NCI-H2107 treated with DMSO at 0.1 percent for 48 hours (cell line): ENCODE measurements at regions not wholly inside any gene's neighbourhood (a gene's known extent, or its start where the extent isn't known, plus 50 kb on each side); places are given as distances from the start of the nearest gene placed in this dataset.

Experiments used
- DNase-seq: peaks from one replicate; lab custom pipeline; 2025; ENCODE audit not compliant: unreplicated experiment; lab: John Stamatoyannopoulos, UW

DNA sequence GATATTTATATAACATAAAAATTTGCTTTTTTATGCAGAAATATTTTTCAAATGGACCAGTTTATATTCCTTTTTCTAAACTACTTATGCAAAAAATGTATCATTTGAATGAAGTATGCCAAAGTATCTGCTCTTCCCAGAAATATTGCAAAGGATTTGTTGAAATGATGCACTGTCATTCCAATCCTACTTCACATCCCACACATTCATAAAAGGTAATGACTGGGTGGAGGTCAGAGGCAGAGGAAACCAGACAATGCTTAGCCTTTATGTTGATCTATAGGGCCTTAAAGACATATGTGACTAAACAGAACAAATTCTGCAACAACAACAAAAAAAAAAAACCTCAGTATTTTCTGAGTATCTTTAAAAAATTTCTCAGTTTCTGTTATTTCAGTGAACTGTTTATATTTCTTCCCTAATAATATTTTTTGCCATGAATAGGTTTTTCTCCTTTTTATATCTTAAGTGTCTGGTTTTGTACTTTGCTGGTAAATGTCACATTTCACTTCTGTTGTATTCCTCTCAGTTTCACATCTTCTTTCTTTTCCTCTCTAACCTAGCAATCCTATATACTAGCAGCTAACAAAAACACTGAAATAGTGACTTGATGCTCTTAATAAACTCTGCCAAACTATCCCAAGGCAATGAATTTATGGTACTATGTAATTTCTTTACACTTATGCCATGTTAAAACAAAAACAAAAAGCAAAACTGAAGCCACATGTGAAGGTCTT lies 374.1 kb downstream of the BCKDHB start:
- no peak for DNase-seq

DNA sequence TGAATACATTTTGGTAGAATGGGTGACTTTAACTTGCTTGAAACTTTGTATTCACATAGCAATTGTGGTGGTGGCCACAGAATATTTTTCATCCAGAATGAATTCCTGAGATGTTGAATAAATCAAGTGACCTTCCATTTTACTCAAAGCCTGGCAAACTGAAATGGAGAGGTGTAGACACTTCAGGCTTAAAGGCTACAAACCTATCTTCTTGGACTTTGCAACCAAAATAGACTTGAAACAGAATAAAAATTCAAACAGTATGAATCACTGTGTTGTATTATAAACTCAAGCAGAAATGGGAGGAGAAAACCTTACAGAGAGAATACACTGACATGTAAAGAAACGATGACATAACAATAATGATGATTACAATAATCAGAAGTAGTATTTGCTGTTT lies 371.6 kb downstream of the BCKDHB start:
- no peak for DNase-seq

DNA sequence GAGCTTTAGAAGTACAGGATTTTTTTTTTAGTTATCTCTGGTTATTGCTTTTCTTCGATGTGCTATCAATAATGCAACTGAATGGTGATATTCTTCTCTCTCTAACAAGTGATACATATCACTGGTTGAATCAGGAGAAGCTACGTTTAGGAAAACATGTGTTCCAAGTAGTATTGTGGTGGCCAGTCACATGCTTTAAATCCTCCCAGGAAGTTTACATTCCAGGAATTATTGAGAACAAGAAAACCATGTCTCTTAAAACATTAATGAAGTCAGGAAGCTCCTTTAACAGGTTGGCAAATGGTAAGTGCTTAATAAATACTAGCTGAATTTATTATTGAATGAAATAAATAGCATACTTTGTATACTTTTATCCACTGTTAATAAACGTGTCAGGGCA lies 371.1 kb downstream of the BCKDHB start:
- DNase-seq = no peak

DNA sequence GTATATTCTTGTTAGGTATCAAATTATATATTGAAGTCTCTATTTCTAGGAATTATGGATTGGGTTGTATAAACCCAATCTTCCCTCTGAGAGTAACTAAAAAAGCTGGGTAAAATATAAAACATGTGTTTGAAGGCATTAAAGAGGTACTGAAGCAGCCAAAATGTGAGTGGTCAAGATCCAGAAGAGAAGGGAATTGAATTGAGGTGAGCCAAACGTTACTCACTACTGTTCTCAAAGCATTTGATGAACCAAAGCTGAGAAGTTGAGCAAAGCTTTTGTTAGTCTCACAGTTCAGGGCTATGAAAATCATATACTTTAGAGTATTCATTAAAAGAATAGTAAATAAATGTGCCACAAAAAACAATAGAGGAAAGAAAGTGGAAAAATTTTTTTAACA lies 365.8 kb downstream of the BCKDHB start:
- DNase-seq = no peak

DNA sequence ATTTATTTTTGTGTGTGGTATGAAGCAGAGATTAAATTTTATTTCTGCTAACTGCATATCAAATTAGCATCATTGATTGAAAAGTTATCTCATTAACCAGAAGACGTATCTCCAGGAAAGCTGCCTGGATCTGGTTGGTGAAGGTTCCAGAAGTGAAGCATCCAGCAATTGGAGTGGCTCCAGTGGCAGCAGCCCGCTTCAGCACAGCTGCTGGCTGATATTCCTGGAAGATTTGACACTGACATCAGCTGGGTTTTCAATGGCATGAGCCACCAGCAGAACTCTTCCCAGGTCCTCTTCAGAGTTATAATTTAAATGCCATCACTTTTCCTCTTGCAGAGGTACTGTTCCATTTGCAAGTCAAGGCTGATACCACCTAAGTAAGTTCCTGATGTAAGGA lies 363.5 kb downstream of the BCKDHB start:
- no peak for DNase-seq

DNA sequence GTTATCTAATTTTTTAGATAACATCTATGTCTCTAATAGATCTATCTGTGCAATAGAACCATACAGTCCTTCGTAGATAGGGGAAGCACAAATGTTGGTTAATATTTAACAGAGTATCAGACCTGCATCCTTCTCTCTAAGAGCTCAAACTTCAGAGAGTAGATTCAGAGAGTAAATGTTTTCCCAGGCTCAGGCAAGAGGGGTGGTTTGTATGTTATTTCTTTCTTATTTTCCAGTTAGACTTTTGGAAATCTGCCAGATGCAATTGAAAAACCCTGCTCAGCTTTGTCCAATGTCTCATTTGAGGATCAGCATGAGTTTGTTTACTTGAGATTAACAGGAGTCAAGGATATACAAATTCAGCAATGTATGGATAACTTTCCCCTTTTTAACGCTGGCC lies 361.9 kb downstream of the BCKDHB start:
- no peak for DNase-seq

DNA sequence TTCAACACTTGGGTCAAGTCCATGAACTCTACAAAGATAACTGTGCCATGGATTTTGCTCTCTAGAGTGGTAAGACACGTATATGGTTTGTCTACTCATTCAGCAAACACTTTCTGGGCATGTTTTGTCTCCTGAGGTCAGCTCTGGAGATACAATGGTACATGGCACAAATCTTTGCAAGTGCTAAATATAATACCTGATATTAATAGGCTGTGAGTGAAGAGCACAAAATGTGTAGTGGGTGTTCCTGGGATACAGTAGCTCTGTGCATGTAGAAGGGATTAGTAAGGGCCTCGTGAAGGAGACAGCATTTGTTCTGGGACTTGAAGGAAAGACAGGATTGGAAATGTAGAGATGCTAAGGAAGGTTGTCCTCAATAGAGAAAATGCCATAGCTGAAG lies 360.9 kb downstream of the BCKDHB start:
- DNase-seq = no peak

DNA sequence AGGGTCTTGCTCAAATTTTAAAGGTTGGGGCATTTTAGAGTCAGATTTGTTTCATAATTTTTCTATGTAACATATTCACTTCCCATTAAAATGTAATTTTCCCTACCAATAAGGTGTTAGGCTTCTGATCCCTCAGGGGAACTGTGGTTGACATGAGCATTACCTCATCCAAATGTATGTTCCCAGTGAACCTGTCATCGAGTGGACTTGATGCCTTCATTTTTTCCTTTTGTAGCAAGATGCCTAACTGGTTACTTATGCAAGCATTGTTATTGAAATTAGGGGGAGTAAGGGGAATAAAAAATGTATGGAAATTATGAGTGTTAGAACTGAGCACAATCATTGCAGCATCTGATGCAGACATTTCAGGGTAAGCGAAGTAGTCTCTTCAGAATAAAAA lies 360.5 kb downstream of the BCKDHB start:
- DNase-seq = no peak

DNA sequence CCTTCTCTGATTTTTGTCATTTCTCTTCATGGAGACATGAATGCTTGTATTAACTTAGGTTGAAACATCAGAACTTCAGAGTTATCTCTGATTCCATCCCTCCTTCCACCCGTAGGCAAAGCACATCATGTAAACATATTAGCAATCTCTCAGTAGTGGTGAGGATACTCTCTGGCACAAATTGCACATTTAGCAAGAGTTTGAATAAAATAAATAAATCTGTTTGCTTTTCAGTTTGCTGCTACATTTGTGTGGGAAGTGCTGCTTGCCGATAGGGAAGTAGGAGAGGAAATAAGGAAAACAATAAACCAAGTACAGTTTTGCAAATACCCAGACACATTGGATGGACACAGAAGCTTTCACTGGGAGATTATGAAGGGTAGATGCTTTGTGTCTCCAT lies 359.0 kb downstream of the BCKDHB start:
- no peak for DNase-seq

DNA sequence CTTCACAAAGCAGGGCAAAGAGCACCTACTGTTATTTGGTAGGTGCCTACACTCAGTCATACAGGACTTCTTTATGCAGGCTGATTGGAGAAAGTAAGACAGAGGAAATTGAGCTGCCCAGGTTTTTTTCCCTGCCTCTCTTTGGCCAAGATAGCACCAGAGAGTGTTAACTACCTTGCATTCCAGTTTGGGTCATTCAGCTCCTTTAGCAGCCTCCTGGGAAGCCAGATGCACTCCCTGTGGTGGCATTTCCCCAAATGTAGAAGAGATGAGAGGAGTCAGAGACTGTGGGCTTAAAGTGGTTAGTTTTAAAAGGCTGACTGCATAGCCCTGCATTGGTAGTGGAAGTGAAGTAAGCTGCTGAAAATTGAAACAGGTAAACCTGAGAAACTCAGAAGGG lies 358.4 kb downstream of the BCKDHB start:
- no peak for DNase-seq

DNA sequence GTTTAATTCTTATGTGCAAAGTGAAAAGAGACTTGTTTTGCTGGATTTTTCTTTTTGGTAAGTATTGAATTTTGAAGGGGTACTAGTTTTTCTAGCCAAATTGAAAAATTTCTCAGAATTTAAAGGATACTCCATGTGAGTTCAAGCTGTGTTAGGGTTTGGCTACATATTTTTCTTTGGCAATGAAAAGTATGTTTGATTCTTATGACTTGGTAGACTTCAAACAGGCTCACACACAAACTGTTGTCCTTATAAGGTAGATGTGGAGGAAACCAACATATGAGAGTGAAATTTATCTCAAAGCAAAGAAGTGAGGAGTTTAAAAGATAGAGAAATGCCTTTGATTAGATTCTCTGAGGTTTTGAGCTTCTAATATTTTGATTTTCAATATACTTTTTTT lies 356.7 kb downstream of the BCKDHB start:
- no peak for DNase-seq

DNA sequence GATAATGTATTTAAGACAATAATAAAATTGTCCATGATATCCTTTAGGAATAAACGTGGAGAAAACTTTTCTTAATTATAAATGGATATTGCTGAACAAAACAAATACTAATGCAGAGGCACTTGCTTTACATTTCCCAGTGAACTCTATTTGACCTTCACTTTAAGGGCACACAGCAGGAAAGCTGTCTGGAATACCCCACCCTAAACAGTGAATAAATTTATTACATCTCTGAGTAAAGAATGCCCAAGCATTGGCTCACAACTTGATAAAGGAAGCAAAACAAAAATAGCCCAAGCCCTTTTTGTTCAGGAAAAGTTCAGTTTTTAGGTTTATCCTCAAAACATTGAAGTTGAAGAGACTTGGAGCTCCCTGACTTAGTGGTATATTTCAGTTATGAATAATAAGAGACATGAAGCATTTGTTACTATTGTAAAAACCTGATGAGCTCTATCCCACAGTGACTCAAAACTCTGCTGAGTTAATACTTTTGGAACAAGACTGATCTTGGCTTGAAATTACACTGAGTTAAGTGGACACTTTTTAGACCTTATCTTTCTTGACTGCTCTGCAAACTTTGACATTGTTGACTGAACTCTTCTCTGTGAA lies 353.9 kb downstream of the BCKDHB start:
- no peak for DNase-seq

DNA sequence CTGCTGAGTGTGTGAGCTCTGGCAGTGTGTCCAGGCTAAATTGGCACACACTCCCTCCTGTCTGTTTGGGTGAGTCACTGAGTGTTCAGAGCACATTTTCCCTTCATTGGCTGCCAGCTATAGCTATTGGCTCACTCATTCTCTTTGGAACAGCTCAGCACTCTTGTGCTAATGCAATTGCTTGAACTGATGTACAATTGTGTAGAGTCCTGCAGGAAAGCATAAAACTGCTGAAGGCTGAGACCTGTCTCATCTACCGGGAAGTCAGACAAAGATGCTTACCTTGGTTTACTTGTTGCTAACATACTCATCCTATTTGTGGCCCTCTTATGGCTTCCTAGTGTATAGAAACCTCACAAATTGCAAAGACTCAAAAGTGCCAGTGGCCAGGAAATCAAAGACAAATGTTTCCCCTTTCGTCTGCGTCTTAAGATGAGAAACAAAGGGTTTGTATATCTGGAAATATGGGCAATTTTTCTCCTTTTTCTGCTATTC lies 351.0 kb downstream of the BCKDHB start:
- no peak for DNase-seq

DNA sequence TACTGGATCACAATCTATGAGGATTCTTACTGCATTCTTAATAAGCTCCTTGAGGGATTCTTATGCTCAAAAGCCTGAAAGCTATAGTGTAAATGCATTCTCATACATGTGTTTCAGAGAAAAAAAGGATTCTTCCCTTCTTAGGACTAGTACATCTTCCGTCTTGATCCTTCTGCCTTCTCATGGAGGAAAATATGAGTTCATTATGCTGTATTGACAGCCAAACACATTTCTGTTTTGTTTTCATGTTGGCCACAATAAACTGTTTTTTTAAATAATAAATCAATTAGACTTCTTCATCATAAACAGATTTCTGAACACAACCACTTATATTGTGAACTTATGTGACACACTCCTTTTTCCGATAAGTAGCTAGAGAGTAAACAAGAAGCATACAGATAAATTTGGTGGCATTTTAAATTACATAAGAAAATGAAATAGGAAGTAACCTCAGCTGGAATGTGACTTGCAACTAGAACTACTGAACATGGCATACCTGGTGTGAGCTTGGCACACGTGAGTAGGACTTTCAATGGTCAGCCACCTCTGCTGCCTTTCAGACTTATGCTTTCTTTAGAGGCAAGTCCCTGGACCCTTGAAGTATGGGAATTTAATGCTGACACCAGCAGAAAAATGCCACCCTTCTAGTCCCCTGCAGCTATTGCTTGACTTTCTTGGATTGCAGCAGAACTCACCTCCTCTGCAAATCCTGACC lies 350.4 kb downstream of the BCKDHB start:
- DNase-seq = no peak

DNA sequence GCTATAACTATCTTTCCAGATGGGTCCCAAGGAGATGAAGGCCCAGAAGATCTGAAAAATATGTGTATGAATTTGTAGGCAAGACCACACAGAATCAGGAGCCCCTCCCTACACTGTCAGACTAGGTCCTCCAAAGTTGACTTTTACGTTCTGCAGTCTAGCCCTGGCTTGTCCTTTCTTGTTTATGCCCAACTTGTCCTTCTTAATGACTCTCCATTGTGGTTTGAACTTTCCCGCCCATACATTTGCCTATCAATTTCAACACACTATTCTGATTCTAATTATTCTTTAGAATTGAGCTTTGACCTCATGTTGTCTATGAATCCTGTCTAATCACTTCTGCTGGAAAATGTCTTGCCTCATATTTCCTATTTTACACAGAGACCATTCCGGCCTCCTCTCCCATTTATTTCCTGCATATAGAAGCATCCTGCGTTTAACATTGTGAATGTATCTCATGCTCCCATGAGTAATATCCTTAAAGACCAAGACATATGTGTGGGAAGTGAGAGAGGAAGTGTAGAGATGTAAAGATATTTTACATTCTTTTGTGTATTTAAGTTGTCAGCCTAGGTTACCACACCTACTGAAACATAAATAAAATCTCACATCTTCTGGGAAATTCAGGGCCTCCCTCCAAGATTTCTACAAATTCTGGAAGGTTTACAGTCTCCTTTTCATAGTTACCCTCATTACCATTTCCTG lies 348.3 kb downstream of the BCKDHB start:
- no peak for DNase-seq

DNA sequence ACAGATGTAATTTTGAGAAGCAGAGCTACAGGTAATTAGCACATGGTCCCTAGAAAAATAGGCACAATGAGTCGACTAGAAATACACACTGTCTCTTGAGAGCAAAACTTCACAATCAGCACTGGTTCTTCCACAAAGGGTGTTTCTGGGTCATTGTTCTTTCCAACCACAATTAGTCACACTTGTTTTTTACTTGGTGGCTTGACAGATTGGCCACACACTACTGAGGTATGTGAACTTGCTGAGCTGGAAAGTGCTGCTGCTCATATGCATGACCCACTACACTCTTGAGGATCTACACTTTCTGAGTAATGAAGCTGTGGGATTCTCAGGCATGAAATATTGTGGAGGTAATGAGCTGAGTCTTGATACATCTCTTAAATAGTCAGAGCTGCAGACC lies 347.7 kb downstream of the BCKDHB start:
- DNase-seq = no peak

DNA sequence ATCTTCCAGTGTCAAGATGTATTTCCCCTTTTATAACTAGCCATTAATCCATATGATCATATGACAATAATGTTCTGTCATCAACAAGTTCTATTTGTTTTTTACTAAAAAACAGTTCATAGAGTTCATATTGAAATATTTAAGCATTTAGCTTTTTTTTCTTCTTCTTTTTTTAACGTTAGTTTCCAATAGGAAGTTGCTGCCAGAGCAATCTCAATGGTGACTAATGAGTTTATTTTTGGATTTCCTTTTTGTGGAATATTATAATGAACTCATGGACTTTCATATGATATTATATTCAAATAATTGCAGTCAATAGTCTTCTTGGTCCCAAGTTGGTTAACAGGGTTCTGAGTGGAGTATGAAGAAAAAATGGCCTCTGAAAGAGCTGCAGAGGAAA lies 343.3 kb downstream of the BCKDHB start:
- no peak for DNase-seq

DNA sequence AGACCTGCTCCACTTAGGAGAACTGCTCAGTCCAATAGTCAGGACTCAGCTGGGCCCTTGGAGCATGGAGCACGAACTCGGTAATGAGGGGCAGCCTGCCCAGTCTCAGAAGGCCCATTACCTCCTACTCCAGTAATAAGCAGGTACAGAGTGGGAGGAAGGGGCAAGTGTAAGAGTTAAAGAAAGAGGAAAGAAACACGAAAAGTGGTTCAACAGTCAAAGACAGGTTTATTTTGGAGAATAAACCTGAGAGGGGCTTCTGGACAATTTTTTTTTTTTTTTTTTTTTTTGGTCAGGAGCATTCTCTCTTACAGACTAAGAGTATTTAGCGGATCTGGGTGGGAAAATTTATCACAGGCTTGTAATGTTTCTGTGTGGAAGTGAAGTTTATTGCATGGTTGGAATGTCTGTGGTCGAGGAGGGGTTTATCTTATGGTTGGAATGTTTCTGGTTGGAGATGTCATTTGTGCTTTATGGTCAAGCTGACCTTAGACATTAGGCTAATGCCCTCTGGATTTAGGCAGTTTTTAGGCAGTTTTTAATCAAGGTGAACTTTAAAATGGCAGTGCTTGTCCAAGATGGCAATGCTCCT lies 340.1 kb downstream of the BCKDHB start:
- no peak for DNase-seq

DNA sequence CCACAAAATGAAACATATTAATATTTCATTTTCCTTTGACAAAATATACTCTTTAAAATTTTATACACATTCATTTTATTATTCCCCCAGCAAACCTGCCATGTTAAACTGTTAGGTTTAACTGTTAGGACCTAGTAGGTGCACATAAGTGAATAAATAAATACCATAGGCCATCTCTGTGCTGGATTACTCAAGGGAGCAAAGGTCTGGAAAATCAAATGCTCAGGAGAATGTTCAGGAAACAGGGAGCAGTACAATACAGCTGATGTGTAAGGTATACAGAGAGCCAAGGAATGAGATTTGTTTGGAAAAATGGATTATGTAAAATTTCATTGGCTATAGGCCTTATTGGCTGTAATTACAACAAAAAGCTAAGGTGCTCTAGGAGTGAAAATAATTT lies 339.3 kb downstream of the BCKDHB start:
- no peak for DNase-seq

DNA sequence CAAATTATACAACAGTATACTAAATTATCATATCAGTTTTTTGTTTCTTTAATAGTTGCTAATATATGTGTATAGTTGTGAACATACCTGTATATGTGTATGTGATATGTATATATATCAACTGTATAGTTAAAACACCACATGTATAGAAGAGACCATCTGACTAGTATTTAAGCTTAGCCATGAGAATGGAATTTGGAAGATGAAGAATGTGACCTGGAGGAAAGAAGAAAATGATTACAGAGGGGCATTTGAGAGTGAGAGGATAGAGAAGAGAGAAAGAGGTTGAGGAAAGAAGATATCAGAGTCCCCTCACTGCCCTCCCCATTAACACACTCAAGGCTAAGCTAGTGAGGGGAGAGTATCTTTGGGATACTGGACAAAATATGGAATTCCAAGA lies 335.9 kb downstream of the BCKDHB start:
- DNase-seq = no peak

DNA sequence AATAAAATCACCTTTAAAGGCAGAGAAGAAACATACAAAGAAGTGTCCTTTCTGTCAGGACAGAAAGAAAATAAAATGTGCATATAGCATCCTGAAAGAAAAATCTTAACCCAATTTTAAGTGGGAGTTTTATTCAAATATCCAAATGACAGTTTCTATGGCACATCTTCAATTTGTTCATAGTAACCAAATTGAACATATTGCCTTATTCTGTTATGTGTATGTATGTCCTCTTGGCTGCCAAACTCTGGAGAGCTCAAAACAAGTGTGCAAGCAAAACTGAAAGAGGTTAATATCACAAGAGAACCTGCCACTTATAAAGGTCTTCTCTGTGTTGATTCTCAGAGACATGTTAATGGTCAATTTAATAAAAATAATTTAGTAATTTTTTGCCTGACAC lies 334.7 kb downstream of the BCKDHB start:
- no peak for DNase-seq
